Activated CD4-positive, alpha-beta memory T cell treated with anti-CD3 and anti-CD28 coated beads, Interleukin-2, amount 10 ng/mL, durations not matched to agents 7 days and 5 days (primary cell): ENCODE measurements at regions not wholly inside any gene's neighbourhood (a gene's known extent, or its start where the extent isn't known, plus 50 kb on each side); places are given as distances from the start of the nearest gene placed in this dataset.

Experiments used
- CTCF ChIA-PET: fragments of 350-600 bp; sonication (Branson Sonifier 250); formaldehyde crosslinking; loops from one replicate; lab custom pipeline; 2021; ENCODE audit warnings: antibody characterized with exemption, inconsistent platforms; lab: Charles Lee
- POLR2A ChIA-PET: fragments of 350-600 bp; sonication (Branson Sonifier 250); formaldehyde crosslinking; loops from one replicate; lab custom pipeline; 2021; ENCODE audit warnings: antibody characterized with exemption; lab: Charles Lee
- DNase-seq: peaks from one replicate; pipeline ENCODE4 v3.0.0-alpha.2; 2020
- H3K27ac Mint-ChIP-seq: one replicate; pipeline ENCODE4 v1.8.0; 2021; ENCODE audit warnings: mild to moderate bottlenecking, mixed read lengths
- H3K27me3 Mint-ChIP-seq: one replicate; pipeline ENCODE4 v1.8.0; 2021; ENCODE audit warnings: mixed read lengths
- H3K36me3 Mint-ChIP-seq: one replicate; pipeline ENCODE4 v1.8.0; 2021; ENCODE audit warnings: low read depth, mixed read lengths
- H3K4me1 Mint-ChIP-seq: one replicate; pipeline ENCODE4 v1.8.0; 2021; ENCODE audit warnings: mixed read lengths
- H3K4me3 Mint-ChIP-seq: one replicate; pipeline ENCODE4 v1.8.0; 2021; ENCODE audit warnings: mild to moderate bottlenecking, mixed read lengths
- H3K9me3 Mint-ChIP-seq: one replicate; pipeline ENCODE4 v1.8.0; 2021; ENCODE audit warnings: mixed read lengths

DNA sequence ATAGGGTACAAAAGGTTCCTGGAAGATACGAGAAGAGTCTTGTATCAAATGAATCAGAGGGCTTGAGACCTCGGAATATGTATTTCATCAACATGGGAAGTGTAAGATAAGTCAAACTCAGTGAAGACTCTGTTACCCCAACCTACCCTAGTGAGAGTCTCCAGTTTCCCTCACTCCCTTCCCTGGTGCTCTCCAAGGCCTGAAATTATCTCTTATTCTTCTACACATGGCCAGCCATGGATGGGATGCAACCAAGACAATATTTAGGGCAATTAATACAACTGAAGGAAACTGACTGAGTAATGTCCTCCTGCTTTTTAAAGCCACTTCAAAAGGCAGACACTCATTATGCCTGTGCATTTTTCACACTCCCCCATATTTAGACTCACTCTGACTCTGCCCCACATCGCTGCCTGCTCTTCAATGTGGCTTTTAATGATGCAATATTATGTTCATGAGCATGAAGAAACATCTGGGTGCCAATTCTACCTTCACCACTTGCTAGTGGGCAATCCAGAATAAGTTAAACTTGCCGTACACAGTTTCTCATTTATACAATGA lies 137.1 kb upstream of the THBS1 start:
- DNase-seq: no peak
- peaks cover 41% of the 10 kb centered on the region for H3K27me3 Mint-ChIP-seq
- no peaks in the 10 kb centered on the region for H3K9me3 Mint-ChIP-seq
- no peak overlapping the region for H3K27ac Mint-ChIP-seq
- no peaks in the 10 kb centered on the region for H3K36me3 Mint-ChIP-seq
- no peak overlapping the region for H3K4me3 Mint-ChIP-seq
- POLR2A ChIA-PET: no interaction called here
- no peaks in the 10 kb centered on the region for H3K4me1 Mint-ChIP-seq
- CTCF ChIA-PET: no interaction called here

DNA sequence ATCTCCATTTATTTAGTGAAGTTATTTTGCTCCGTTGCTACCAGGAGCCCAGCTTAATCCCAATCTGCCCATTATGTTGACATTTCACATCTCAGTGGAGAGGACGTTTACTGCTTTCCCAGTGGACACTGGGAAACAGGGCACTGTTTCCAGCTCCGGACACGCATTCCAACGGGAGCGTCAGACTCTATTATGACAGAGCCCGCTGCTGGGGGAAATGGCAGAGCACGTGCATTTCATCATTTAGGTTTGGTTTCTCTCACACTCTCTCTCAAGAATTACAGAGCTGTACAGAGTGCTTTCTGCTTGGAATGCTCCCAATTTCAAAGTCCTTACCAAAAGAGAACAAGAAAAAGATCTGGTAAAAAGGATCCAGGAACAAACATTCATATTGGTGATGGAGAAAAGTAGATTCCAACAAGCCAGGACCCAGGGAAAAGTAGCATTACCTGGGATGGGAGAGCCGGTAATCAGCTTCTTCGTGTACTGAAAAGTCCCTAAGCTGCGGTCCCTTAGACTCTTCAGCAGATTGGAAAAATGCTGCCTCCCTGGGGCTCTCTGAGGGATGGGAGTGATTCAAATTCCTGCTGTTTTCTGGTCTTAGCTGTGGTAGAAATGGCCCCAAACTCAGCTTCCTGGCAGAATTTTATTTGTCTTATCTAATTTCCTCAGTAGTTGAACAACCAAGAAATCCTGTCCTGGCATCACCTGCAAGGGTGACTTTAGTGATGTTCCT lies 136.0 kb upstream of the THBS1 start:
- CTCF ChIA-PET: no interaction called here
- H3K36me3 Mint-ChIP-seq: no peaks in the 10 kb centered on the region
- H3K4me1 Mint-ChIP-seq: no peaks in the 10 kb centered on the region
- POLR2A ChIA-PET: no interaction called here
- no peak overlapping the region for H3K4me3 Mint-ChIP-seq
- no peaks in the 10 kb centered on the region for H3K9me3 Mint-ChIP-seq
- no peak for DNase-seq
- peaks cover 37% of the 10 kb centered on the region for H3K27me3 Mint-ChIP-seq
- no peak overlapping the region for H3K27ac Mint-ChIP-seq

DNA sequence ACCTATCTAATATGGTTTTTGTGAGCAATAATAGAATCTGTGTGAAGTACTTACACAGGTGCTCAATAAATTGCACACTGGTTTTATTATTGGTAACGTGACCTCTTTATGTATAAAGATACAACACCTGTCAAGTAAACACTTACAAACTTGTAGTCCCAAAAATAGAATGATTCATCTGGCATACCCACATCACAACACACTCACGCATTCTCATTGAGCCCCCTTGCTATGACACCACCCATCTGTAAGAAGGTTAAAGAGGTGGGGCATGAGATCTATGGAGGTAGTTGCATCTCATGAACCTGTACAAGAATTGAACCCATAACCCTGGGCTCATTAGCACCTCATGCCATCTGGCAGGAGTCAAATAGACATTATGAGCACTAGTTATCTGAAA lies 134.9 kb upstream of the THBS1 start:
- no peak for DNase-seq
- peaks cover 40% of the 10 kb centered on the region for H3K27me3 Mint-ChIP-seq
- no peaks in the 10 kb centered on the region for H3K9me3 Mint-ChIP-seq
- H3K36me3 Mint-ChIP-seq: no peaks in the 10 kb centered on the region
- H3K27ac Mint-ChIP-seq: no peak overlapping the region
- H3K4me3 Mint-ChIP-seq: no peak overlapping the region
- POLR2A ChIA-PET: no interaction called here
- H3K4me1 Mint-ChIP-seq: no peaks in the 10 kb centered on the region
- CTCF ChIA-PET: no interaction called here

DNA sequence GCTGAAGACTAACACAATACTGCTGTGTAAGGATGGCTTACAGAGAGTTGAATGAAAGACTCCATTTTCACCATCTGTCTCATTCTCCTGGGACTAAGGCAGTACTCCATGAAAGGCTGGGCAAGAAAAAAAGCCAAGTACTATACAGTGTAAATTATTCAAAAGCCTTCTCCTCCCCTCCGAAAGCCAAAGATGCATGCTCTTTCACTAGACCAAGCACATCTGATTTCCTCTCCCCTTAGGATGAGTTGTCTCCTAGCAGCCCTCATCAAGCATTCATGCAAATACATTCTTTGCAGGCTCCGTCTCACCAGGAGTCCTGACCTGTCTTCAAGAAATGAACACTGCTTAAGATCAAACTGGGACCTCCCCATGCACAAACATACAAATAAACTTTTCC lies 133.5 kb upstream of the THBS1 start:
- H3K27me3 Mint-ChIP-seq: peaks cover 43% of the 10 kb centered on the region

DNA sequence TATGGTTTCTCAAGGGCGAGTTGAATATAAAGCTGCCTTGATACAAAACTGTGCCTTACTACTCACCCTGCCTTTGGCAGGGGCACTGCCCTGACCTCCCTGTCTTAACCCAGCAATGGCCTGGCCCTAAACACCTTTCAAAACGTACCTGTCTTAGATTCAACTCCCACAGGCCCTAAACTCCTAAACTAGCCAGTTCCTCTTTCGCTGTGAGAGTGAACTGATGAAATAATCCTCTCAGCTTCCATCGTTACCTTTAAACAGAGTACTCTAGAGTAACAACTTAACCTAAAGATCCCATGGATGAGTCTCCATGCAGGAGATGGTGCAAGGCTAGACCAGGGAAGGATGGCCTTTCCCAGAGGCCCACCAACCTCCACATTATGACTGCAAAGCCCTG lies 133.0 kb upstream of the THBS1 start:
- no peaks in the 10 kb centered on the region for H3K9me3 Mint-ChIP-seq
- POLR2A ChIA-PET: no interaction called here
- no peaks in the 10 kb centered on the region for H3K36me3 Mint-ChIP-seq
- H3K27ac Mint-ChIP-seq: no peak overlapping the region
- no peaks in the 10 kb centered on the region for H3K4me1 Mint-ChIP-seq
- H3K4me3 Mint-ChIP-seq: no peak overlapping the region
- CTCF ChIA-PET: no interaction called here
- DNase-seq: no peak
- peaks cover 39% of the 10 kb centered on the region for H3K27me3 Mint-ChIP-seq

More for the DNA sequence above, 133.5 kb upstream of the THBS1 start:
- Mint-ChIP-seq H3K36me3 (no peaks in the 10 kb centered on the region), H3K4me3 (no peak overlapping the region), H3K27ac (no peak overlapping the region), H3K9me3 (no peaks in the 10 kb centered on the region), H3K4me1 (no peaks in the 10 kb centered on the region)
- no peak for DNase-seq
- ChIA-PET CTCF (interaction anchor here (0.6 kb wide), 1 partner anchor 355 kb away, joined by 3 read pairs; no protein-coding TSS in a partner anchor), POLR2A (no interaction called here)

DNA sequence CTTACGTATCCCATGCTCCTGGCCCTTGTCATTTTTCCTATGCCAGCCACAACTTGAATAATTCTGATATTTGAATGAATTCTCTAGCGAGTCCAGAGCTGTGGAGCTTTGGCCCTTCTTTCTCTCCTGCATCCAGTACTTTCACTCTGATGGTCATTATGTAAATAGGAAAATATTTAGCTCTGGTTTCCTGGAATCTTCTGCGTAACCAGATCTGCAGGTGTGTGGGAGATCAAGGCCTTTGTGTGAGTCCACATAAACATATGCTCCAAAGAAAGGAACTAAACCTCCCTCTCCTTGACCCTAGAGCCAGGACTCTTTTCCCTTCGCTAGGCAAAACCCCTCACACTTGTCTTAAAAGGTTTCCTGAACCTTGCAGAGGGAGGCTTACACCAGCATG lies 132.5 kb upstream of the THBS1 start:
- ChIA-PET POLR2A (no interaction called here), CTCF (no interaction called here)

DNA sequence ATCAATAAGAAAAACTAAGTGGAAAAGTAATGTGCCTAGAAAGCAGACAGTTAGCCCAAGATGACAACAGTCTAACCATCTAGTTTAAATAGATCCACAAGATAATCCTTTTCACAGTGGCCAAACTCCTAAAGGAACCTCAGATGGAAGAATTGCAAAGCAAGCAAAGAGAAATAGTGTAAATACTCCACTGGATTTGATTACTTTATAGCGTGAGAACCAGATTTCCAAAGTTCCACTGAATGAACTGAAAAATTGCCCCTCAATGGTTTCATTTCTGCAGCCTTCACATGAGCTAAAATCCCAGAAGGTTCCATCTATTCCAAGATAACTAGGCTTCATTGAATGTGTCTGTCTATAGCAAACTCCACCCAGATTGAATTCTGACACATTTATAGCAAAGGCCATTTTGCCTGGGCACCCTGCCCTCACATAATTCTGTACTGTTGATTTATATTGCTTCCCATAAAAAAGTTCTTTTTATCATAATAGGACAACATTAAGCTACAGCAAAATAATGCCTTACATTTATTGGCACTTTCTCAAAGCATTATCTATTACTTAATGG lies 129.7 kb upstream of the THBS1 start:
- H3K4me1 Mint-ChIP-seq: peaks cover 4% of the 10 kb centered on the region
- H3K27me3 Mint-ChIP-seq: peaks cover 33% of the 10 kb centered on the region
- POLR2A ChIA-PET: no interaction called here
- H3K9me3 Mint-ChIP-seq: no peaks in the 10 kb centered on the region
- H3K4me3 Mint-ChIP-seq: no peak overlapping the region
- CTCF ChIA-PET: no interaction called here
- H3K36me3 Mint-ChIP-seq: no peaks in the 10 kb centered on the region
- DNase-seq: no peak
- H3K27ac Mint-ChIP-seq: no peak overlapping the region

More for the DNA sequence above, 132.5 kb upstream of the THBS1 start:
- H3K4me1 Mint-ChIP-seq: no peaks in the 10 kb centered on the region
- DNase-seq: no peak
- no peak overlapping the region for H3K4me3 Mint-ChIP-seq
- peaks cover 34% of the 10 kb centered on the region for H3K27me3 Mint-ChIP-seq
- no peaks in the 10 kb centered on the region for H3K9me3 Mint-ChIP-seq
- H3K27ac Mint-ChIP-seq: no peak overlapping the region
- H3K36me3 Mint-ChIP-seq: no peaks in the 10 kb centered on the region

DNA sequence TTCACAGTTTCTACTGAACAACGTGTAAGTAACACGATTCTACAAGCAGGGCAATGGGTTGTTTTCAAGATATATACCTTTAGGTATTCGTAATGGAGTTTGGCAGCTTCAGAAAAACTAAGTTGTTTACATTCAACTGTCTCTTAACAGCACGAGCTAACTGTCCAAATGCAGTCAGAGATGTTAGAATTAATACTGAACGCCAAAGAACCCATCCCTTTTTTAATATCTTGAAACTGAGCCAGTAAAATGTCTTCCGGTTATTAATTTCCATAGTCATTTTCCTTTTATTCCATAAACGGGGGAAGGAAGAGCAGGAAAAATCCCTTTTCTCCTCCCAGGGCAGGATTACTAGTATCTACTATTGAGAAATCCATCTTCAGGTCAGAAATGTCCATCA lies 129.0 kb upstream of the THBS1 start:
- no peak for DNase-seq
- H3K4me1 Mint-ChIP-seq: peaks cover 4% of the 10 kb centered on the region
- H3K9me3 Mint-ChIP-seq: no peaks in the 10 kb centered on the region
- ChIA-PET POLR2A (no interaction called here), CTCF (no interaction called here)
- H3K36me3 Mint-ChIP-seq: no peaks in the 10 kb centered on the region
- no peak overlapping the region for H3K27ac Mint-ChIP-seq
- H3K27me3 Mint-ChIP-seq: peaks cover 31% of the 10 kb centered on the region
- no peak overlapping the region for H3K4me3 Mint-ChIP-seq

DNA sequence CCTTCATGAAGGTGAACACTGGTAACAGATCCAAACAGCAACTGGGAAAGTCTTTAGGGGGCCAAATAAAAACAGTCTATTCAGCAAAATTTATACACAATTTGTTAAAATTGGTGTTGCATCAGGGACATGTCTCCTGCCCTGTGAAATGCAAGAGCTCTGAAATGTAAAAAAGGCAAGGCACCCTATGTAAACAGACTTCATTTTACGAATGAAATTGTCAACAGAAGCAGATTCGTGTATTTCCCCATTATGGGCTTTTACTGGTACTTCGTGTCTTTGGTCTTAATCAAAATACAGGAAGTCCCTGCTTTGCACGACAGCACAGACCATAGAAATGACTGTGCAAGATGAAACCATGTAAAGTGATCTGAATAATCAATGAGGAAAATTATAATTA lies 127.3 kb upstream of the THBS1 start:
- Mint-ChIP-seq H3K36me3 (no peaks in the 10 kb centered on the region), H3K27me3 (peaks cover 22% of the 10 kb centered on the region), H3K27ac (no peak overlapping the region), H3K9me3 (no peaks in the 10 kb centered on the region), H3K4me3 (no peak overlapping the region), H3K4me1 (peaks cover 4% of the 10 kb centered on the region)
- CTCF ChIA-PET: no interaction called here
- POLR2A ChIA-PET: no interaction called here
- no peak for DNase-seq

DNA sequence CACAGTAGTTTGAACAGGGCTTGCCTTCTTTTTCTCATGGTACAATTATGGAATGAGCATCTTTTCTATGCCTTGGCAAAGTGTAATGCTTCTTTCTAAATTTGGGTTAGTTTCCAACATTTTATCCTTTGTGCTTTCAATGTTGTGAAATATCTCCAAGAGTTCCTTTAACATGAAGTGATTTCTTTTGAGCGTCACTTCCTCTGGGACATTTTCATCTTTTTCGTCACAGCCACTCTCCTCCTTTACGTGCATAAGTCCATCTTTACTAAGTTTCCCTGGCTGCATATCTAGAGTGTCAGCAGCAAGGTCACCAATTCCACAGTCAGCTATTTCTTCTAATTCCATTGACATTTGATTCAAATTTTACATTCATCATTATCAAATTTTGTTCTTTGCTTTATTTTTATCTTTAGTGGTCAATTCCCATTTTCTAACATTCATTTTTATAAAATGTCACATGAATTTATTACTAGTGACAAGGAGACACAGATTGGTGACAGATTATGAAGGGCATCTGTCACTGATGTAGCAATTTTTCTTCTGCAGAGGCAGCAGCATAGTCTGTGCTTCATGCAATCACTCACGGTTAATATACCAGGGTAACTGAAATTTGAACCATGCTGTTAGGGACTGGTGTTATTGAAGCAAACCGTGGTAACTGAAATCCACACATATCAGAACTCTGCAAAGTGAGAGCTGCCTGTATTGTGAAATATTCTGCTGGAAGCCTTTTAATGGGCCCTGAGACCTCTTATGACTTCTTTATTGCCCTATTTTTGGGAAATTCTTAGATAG lies 126.5 kb upstream of the THBS1 start:
- Mint-ChIP-seq H3K27ac (no peak overlapping the region), H3K4me1 (peaks cover 4% of the 10 kb centered on the region), H3K27me3 (peaks cover 22% of the 10 kb centered on the region), H3K9me3 (no peaks in the 10 kb centered on the region), H3K36me3 (no peaks in the 10 kb centered on the region), H3K4me3 (no peak overlapping the region)
- POLR2A ChIA-PET: no interaction called here
- DNase-seq: no peak
- CTCF ChIA-PET: no interaction called here

DNA sequence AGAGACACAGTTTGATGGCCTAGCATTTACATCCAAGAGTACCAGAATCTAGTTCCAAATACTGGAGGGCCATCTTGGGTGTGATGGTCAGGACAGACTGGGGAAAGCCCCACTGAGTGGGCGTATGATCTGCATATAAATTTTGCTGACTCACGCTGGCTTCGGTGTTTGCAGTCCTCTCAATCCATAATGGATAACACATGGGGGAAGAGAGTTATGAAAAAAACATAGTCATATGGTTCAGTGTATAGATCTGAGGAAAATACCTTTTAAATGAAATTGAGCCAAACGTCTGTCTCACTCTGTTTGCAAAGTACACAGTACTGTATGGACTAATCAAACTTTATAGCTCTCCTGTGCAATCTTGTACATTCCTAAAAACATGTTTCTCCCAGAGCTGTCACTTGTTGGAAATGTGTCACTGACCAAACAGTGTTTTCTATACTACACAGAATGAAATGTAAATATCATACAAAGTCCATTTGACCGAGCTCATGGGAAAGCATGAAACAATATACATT lies 125.3 kb upstream of the THBS1 start:
- POLR2A ChIA-PET: no interaction called here
- H3K4me1 Mint-ChIP-seq: peaks cover 4% of the 10 kb centered on the region
- no peak for DNase-seq
- no peaks in the 10 kb centered on the region for H3K36me3 Mint-ChIP-seq
- H3K9me3 Mint-ChIP-seq: peaks cover under 1% of the 10 kb centered on the region
- CTCF ChIA-PET: no interaction called here
- peaks cover 17% of the 10 kb centered on the region for H3K27me3 Mint-ChIP-seq
- H3K27ac Mint-ChIP-seq: no peak overlapping the region
- no peak overlapping the region for H3K4me3 Mint-ChIP-seq

DNA sequence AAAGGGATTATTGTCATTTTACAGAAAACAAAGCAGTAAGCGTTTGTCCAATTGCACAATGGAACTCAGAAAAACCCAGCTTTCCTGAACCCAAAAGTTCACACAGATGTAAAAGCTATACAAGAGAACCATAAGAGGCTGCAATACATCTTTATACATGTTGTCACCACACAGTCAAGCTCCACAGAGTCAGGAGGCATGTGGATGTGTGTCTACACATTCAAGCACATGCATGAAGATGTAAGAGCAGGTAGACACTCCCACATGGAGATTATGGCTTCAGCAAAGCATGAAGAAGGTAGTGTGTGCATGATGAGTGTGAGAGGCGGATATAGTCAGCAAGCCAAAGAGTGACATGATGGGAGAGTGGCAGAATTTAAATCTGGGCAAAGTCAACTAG lies 124.7 kb upstream of the THBS1 start:
- Mint-ChIP-seq H3K9me3 (peaks cover 2% of the 10 kb centered on the region), H3K4me3 (no peak overlapping the region), H3K4me1 (peaks cover 4% of the 10 kb centered on the region), H3K27ac (no peak overlapping the region), H3K27me3 (peaks cover 13% of the 10 kb centered on the region), H3K36me3 (no peaks in the 10 kb centered on the region)
- ChIA-PET CTCF (no interaction called here), POLR2A (no interaction called here)
- no peak for DNase-seq
